HG03342 (cell line): ENCODE measurements at regions not wholly inside any gene's neighbourhood (a gene's known extent, or its start where the extent isn't known, plus 50 kb on each side); places are given as distances from the start of the nearest gene placed in this dataset.

Experiments used
- ATAC-seq: cut with Tn5 transposase; IDR thresholded peaks from one replicate; pipeline ENCODE4 v1.9.1; 2021; ENCODE audit warnings: mild to moderate bottlenecking, moderate library complexity; ENCODE audit not compliant: unreplicated experiment

GRCh38 chr13:103275081-103275480 is 208.9 kb upstream of the SLC10A2 start:
- ATAC-seq, result no peak

- no peak for ATAC-seq
These were observed 207.6 kb upstream of the SLC10A2 start for GRCh38 chr13:103273825-103274224.

GRCh38 chr13:103272770-103273169 is 206.6 kb upstream of the SLC10A2 start:
- no peak for ATAC-seq

DNA sequence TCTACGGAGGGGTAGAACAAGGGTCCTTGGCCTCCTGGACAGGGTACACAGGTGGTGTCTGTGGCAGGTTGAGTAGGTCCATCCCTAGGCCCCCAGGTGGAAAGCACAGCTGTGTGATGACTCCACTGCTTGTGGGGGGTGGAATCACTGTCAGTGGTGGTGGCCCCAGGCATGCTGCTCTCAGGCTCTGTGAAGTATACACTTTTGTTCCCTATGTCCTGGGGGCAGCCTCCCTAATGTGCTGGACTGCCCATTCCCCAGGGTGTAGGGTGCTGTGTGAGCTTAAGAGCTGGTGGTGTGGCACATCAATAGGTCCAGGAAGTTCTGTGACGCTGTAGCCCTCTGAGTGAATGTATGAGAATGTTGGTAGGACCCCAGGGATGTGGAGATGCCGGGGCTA is 197.2 kb upstream of the SLC10A2 start:
- ATAC-seq, result no peak

DNA sequence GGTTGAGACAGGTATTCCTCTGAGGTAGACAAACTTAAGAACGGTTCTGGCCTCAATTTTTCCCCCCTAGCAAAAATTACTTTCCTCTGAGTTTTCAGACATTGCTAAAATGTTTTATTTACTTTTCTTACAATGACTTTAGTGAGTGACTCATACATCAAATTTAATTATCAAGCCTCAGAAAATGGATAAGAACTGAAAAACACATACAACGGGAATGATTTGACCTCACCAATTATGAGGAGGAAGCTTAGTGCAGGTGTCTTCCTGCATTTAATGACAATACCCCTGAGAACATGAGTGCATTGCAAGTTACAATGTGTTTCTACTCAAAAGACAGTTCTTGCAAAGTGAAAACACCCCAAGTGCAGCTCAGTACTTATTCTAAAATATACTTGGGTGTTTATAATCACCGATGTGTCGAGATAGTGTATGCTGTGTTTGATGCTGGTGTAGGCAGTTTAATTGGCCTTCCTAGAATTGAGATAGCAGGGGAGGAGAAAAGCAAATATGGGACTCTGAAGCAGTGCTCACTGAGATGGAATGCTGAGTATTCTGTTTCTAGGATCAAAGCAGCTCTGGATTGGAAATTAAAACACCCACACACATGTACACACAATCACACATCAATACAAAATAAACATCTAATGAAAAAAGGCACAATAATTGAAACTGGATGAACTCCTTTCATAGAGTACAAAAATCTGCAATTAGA is 189.5 kb upstream of the SLC10A2 start:
- no peak for ATAC-seq

GRCh38 chr13:103250071-103250470 is 183.9 kb upstream of the SLC10A2 start:
- no peak for ATAC-seq

DNA sequence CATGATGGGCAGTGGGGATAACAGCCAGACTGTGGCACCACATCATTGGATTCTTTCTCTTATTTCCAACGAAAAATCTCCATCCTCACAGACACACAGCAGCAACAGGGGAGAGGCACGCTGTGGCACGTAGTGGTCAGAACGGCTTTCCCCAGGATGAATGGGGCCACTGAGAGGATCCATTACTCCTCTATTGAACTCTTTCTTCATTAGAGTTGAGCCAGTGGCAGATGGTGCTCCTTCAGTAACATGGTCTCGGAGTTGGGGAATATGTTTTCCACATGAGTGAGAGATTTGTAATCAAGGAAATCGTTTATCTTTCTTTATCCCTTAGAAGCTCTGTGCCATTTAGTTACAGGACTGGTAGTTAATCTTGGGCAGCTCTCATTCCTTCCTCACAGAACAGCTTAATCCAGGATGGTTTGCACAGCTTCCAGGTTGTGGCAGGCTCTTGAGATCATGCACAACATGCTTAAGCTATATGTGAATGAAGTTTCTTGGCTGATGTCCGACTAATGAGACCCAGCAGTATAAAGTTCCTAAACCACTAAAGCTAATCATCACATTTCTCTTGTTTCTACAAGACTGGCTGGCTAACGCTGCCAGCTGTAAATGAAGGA is 180.5 kb upstream of the SLC10A2 start:
- ATAC-seq, result no peak

- no peak for ATAC-seq
These were observed 177.3 kb upstream of the SLC10A2 start for GRCh38 chr13:103243495-103243894.

DNA sequence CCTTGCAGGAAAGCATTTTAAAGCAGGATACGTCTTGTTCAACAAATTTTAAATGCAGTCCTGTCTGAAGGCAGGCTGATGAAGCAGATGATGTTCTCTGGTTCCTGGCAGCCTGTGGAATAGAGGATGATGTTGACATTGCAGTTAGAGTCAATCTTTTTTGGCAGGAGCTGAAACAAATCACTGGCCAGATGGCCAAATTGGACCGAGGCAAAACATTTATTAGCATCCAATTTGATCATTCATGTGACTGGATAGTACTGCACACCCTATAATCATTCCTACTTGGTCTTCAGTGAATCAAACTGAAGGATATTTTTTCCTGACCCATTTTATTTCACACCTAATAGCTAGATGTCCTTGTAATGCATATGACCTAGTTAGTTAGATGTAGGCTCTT is 172.2 kb upstream of the SLC10A2 start:
- ATAC-seq, result no peak

GRCh38 chr13:103236213-103236612 is 170.0 kb upstream of the SLC10A2 start:
- ATAC-seq, result no peak

DNA sequence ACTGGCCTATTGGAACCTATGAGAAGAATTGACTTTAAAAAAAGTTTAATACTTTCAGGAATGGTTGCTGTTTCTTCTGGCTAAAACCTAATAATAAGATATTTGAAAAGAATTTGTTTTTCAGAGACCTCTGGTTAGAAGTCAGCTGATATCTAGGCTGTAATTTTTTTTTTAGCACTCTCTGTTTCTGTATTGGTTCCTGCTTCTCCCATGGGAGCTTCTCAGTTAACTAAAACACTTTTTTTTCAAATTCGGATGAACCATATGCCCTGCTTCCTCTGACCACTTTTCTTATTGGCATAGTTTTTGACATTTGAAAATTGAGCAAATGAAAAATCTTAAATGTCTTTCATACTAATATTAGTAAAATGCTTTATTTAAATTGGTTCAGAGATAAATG is 163.5 kb upstream of the SLC10A2 start:
- ATAC-seq, result no peak

DNA sequence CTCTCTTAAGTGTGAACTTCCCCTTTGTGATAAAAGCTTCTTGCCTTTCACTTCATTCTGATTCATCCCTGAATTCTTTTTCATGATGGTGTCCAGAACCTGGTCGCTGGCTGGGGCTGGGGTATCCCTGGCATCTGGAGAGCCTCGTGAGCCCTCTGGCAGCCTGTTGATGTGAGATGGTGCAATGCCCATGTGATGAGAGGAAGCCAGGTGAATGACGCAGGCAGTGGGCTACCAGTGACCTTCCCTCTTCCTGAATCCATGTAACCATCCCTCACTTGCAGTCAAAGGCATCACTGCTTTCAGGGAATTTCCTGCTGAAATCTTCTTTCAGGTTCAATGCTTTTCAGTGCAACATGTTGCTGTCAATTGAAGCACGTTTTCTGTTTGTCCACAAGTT is 158.6 kb upstream of the SLC10A2 start:
- no peak for ATAC-seq

GRCh38 chr13:103222683-103223082 is 156.5 kb upstream of the SLC10A2 start:
- ATAC-seq, result no peak

GRCh38 chr13:103218253-103218652 is 152.0 kb upstream of the SLC10A2 start:
- ATAC-seq, result no peak

- ATAC-seq, result no peak
These were observed 146.9 kb upstream of the SLC10A2 start for GRCh38 chr13:103213152-103213551.

GRCh38 chr13:103210348-103210747 is 144.1 kb upstream of the SLC10A2 start:
- no peak for ATAC-seq

DNA sequence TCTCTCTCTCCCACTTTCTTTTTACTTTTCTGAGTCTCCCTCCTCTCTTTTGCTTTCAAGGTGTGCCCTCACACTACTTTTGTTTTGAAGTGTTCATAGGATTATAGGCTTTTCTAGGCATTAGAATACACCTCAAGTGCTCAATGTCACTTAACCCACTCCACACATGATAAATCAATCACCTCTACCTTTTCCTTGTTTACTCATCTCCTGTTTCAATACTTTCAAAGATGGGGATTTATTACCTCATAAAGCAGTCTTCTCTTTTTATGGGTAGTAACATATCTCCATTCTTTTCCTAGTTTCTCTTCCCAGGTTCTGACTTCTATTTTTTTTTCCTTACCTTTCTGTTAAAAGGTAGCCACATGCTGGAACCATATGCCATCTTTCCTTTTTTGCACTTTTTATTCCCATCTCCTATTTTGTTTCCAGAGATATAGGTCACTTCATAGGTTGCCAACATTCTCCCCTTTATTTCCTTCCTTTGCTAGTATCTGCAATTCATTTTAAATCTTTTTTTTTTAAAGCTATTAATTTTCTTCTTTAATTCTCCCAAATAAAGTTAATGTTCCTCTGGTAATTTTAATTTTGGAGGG is 137.6 kb upstream of the SLC10A2 start:
- ATAC-seq, result no peak

DNA sequence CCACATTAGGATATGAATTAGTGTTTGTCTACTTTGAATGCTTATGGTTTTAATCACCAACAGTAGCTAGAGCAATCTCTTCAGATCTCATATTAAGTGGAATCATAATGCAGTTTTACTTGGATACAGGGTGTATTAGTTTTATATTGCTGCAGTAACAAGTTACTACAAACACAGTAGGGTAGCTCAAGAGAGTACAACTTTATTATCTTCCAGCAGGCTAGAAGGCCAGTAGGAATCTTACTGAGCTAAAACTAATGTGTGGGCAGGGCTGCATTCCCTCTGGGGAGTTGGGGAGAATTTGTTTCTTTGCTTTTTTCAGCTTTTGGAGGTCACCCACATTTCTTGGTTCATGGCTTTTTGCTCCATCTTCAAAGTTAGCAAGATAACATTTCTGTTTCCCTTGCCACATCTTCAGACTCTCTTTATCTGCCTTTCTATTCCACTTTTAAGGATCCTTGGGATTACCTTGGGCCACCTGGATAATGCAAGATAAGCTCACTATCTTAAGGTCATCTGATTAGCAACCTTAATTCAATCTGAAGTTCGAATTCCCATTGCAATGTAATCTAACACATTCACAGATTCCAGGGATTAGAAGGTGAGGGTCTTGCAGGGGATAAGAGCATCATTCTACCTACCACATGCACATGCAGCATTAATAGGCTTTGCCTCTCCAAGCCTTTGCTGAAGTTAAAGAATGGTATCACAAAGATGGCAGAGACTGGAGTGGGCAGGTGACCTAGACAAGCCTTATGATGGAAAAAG is 134.1 kb upstream of the SLC10A2 start:
- ATAC-seq, result no peak

DNA sequence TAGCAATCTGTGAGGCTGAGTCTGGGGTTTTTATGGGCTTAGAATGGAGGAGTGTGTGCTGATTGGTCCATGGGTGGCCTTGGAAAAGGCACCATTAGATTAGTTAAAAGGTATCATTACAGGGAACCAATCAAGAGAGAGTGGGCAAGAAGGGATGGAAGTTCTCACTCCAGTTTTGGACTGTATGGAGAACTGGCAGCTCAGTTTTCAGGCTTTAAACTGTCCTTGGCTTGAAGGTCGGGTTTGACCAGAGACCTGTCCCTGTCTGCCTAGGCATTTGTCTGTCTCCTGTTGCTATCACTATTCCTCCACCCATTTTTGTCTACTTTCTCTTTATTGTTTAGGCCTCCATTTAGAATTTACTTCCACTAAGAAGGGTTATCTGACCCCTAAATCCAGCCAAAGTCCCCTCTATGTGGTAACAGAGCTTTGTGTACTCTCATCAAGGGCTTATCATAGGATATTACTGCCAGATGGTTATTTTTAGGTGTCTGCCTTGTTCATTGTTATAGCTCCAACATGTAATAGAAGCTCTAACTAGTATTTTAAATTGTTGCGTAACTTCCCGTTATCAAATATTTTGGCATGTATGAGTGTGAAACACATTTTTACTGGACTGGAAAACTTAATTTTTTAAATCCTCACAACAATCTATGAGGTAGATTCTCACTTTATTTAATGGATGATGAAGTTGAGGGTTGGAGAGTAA is 133.3 kb upstream of the SLC10A2 start:
- no peak for ATAC-seq

GRCh38 chr13:103196356-103196755 is 130.1 kb upstream of the SLC10A2 start:
- ATAC-seq, result no peak

GRCh38 chr13:103195762-103196161 is 129.5 kb upstream of the SLC10A2 start:
- ATAC-seq, result no peak
